Spleen (tissue), 7 donors: ENCODE measurements at regions not wholly inside any gene's neighbourhood (a gene's known extent, or its start where the extent isn't known, plus 50 kb on each side); places are given as distances from the start of the nearest gene placed in this dataset.

Source experiments
- CTCF ChIP-seq, 11 experiments: fragments of 200-600 bp in 7 of 11; fragments of 450-650 bp in 4 of 11; sonication (generic) in 4 of 11; IDR thresholded peaks in 8 of 11; conservative IDR thresholded peaks in 3 of 11; 1 replicate in 7 of 11; 2 replicates in 4 of 11; pipeline versions ENCODE4 v1.4.0 to v1.8.0; 2016 to 2021; ENCODE audit warnings: antibody characterized with exemption in 11 of 11, inconsistent platforms in 4 of 11, mild to moderate bottlenecking in 1 of 11
- POLR2A ChIP-seq, 3 donors: fragments of 450-650 bp; IDR thresholded peaks; one replicate each; pipeline ENCODE4 v1.5.1; 2017; ENCODE audit warnings: antibody characterized with exemption in 3 of 3, mild to moderate bottlenecking in 1 of 3
- POLR2AphosphoS5 ChIP-seq, 3 donors: sonication (generic); formaldehyde crosslinking; IDR thresholded peaks; one replicate each; pipeline ENCODE4 v1.5.1; 2017; ENCODE audit warnings: antibody characterized with exemption in 3 of 3
- donor health status: DM: no; HTN: no; CAD: no; lungs with moderate emphysema.
- donor health status: DM: no; HTN: no; CAD: no.
- donor health status: DM: no; HTN: no; CAD: no.

DNA sequence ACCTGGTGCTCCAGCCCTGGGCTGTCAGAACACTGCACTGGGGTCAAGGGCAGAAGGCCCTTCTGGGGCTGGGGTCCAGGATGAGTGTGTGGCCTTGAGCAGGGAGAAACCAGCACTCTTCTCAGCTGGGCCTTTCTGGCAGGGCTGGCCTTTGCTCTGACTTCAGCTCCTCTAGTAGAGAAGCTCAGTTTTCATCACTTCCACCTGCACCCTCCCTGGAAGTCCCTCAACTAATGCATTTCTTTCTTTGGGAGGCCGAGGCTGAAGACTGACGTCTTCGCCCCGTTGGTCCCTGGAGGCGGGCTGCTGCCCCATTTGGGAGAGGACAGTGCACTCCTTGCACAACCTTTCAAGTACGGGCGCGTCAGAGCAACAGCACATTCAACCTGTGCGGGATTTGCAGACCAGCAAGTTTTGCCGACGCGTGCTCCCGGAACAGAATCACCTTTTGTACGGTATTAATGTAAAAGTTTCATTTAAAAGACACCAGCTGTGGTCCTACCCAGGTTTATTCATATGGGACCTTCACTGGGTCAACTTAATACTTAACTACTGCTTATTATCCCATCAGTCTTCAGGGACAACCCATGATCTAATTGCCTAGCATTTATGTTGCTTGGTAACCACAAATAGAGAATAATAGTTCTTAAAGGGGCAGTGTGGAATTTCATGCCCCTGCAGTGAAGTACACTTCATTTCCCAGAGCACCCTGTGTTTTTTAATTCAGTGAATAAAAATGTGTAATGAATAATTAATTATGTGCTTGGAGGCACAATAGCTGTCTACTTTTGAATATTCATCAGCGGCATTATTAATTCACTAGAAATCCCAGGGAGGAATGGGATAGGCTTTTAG lies 134.8 kb upstream of the VRK1 start:
- TF ChIP-seq CTCF (IDR thresholded peaks at IDR 0.05 in 8 of 11, conservative IDR thresholded peaks at IDR 0.05 in 3 of 11) (no peak), POLR2A (IDR thresholded peaks at IDR 0.05) (no peak), POLR2AphosphoS5 (IDR thresholded peaks at IDR 0.05) (no peak)
